ENCODE measurements at regions not wholly inside any gene's neighbourhood (a gene's known extent, or its start where the extent isn't known, plus 50 kb on each side); places are given as distances from the start of the nearest gene placed in this dataset.

DNA sequence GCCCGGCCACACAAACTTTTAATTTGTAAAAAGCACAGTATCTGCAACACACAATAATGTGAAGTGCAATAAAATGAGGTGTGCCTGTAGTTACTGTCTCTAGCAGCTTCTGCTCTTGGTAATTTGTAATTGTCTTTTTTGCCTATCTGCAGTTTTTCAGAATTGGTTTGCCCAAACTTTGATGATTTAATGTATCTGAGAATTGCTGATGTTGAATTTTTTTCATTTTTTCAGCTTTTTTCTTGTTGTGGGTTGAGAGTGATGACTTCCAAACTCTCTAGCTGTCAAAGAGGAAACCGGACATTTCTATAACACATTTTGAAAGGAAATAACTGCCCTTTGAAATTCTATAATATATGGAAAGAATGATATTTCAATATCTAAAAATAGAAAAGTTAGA lies 236.9 kb downstream of the RERGL start:
- no peaks in the 10 kb centered on the region for H3K36me3 ChIP-seq (ENCODE audit: control insufficient read depth, insufficient read depth, low read length)
- H3K27me3 ChIP-seq (ENCODE audit: control insufficient read depth, insufficient read depth, low read length) = no peaks in the 10 kb centered on the region
- no peak for DNase-seq (ENCODE audit: low read depth)
- TF ChIP-seq CTCF (IDR thresholded peaks at IDR 0.05; ENCODE audit: insufficient read depth, low read length, poor library complexity, severe bottlenecking) = no peak
- H3K4me3 ChIP-seq (ENCODE audit: low read depth, low read length) = no peak overlapping the region

DNA sequence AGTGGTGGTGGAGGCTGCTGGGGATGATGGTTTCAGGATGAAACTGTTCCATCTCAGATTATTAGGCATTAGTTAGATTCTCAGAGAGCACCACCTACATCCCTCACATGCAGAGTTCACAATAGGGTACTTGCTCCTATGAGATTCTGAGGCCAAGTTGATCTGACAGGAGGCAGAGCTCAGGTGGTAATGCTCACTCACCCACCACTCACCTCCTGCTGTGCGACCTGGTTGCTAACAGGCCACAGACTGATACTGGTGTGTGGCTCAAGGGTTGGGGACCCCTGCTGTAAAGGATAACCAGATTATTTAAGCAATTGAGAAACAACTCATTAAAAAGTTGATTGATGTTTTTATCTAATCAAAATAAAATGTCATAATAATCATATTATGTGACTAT lies 248.5 kb downstream of the RERGL start:
- Histone ChIP-seq H3K36me3 (ENCODE audit: control insufficient read depth, insufficient read depth, low read length) (no peaks in the 10 kb centered on the region), H3K27me3 (ENCODE audit: control insufficient read depth, insufficient read depth, low read length) (no peaks in the 10 kb centered on the region), H3K4me3 (ENCODE audit: low read depth, low read length) (no peak overlapping the region)
- DNase-seq (ENCODE audit: low read depth) = no peak
- TF ChIP-seq CTCF (IDR thresholded peaks at IDR 0.05; ENCODE audit: insufficient read depth, low read length, poor library complexity, severe bottlenecking) = no peak

GRCh38 chr12:17829813-17830212 lies 260.2 kb downstream of the RERGL start:
- DNase-seq (ENCODE audit: low read depth) = no peak
- TF ChIP-seq CTCF (IDR thresholded peaks at IDR 0.05; ENCODE audit: insufficient read depth, low read length, poor library complexity, severe bottlenecking) = no peak
- Histone ChIP-seq H3K27me3 (ENCODE audit: control insufficient read depth, insufficient read depth, low read length) (no peaks in the 10 kb centered on the region), H3K4me3 (ENCODE audit: low read depth, low read length) (no peak overlapping the region), H3K36me3 (ENCODE audit: control insufficient read depth, insufficient read depth, low read length) (no peaks in the 10 kb centered on the region)

DNA sequence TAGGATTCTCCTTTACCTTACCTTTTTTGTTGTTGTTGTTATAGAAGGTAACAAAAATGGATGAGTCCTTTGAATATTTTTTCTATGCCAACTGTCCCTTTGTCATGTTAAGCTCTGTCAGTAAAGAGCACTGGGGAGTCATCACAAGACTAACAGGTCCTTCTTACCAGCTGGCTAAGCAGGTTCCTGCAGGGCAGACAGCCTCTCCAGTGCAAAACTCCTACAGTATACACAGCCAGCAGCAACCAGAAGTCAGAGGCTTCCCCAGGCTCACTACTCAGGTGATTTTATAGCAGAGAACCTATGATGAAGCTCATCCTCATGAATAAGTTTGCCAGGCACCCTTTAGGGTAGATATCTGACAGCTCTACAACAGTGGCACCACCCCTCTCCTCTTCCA lies 271.1 kb downstream of the RERGL start:
- no peak for DNase-seq (ENCODE audit: low read depth)
- no peaks in the 10 kb centered on the region for H3K27me3 ChIP-seq (ENCODE audit: control insufficient read depth, insufficient read depth, low read length)
- no peaks in the 10 kb centered on the region for H3K36me3 ChIP-seq (ENCODE audit: control insufficient read depth, insufficient read depth, low read length)
- no peak overlapping the region for H3K4me3 ChIP-seq (ENCODE audit: low read depth, low read length)
- no peak for TF ChIP-seq CTCF (IDR thresholded peaks at IDR 0.05; ENCODE audit: insufficient read depth, low read length, poor library complexity, severe bottlenecking)

DNA sequence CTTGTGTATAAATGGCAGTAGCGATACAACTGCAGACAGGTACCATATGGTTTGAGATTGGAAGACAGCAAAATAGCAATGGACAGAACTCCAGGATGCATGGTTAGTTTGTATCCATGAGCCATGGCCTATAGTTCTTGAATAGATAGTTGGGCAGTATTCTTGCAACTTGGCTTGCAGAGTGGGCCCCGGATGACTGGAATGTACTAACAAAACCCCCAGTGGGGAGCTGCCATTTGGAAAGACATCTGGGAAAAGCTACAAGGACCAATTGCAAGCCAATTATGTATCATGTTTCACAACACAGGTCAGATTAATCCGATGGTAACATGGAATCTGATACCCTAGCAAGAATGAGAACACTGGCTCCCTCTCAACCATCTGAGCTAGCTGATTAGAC lies 279.6 kb downstream of the RERGL start:
- Histone ChIP-seq H3K36me3 (ENCODE audit: control insufficient read depth, insufficient read depth, low read length) (no peaks in the 10 kb centered on the region), H3K27me3 (ENCODE audit: control insufficient read depth, insufficient read depth, low read length) (no peaks in the 10 kb centered on the region), H3K4me3 (ENCODE audit: low read depth, low read length) (no peak overlapping the region)
- no peak for DNase-seq (ENCODE audit: low read depth)
- TF ChIP-seq CTCF (IDR thresholded peaks at IDR 0.05; ENCODE audit: insufficient read depth, low read length, poor library complexity, severe bottlenecking) = no peak

GRCh38 chr12:17809206-17809605 lies 280.8 kb downstream of the RERGL start:
- no peak for DNase-seq (ENCODE audit: low read depth)
- Histone ChIP-seq H3K4me3 (ENCODE audit: low read depth, low read length) (no peak overlapping the region), H3K36me3 (ENCODE audit: control insufficient read depth, insufficient read depth, low read length) (no peaks in the 10 kb centered on the region)

More at GRCh38 chr12:17809206-17809605, 280.8 kb downstream of the RERGL start:
- no peaks in the 10 kb centered on the region for H3K27me3 ChIP-seq (ENCODE audit: control insufficient read depth, insufficient read depth, low read length)
- no peak for TF ChIP-seq CTCF (IDR thresholded peaks at IDR 0.05; ENCODE audit: insufficient read depth, low read length, poor library complexity, severe bottlenecking)

Measured in kidney epithelial cell (primary cell).